HepG2 (cell line): ENCODE measurements at regions not wholly inside any gene's neighbourhood (a gene's known extent, or its start where the extent isn't known, plus 50 kb on each side); places are given as distances from the start of the nearest gene placed in this dataset.

ENCODE experiments used
- ATAC-seq: fragments of 200-7000 bp; cut with Tn5 transposase; 3 replicates; pipeline ENCODE4 v1.9.1; 2020; ENCODE audit warnings: mild to moderate bottlenecking, moderate library complexity
- BruUV-seq: library from RNA; stranded (reverse); fragments of 400-500 nt; replicated peaks from 2 replicates; lab custom pipeline; 2021; lab: Mats Ljungman, UMichigan
- CTCF ChIA-PET: fragments of 300-600 bp; formaldehyde crosslinking; extraction: SDS; loops from one replicate; lab custom pipeline; 2021; ENCODE audit warnings: low total read pairs, inconsistent platforms, low intra/inter-chr PET ratio; lab: Yijun Ruan, JAX
- POLR2A ChIA-PET: fragments of 350-600 bp; sonication (Branson Sonifier 250); formaldehyde crosslinking; loops from one replicate; lab custom pipeline; 2020; ENCODE audit warnings: antibody characterized with exemption, inconsistent platforms; lab: Yijun Ruan, JAX
- DNase-seq: peaks from one replicate; pipeline ENCODE4 v3.0.0-alpha.2; 2015; ENCODE audit warnings: low spot score
- FAIRE-seq: peaks from 3 replicates; lab custom pipeline; 2011; peaks lifted over from hg19 to GRCh38; lab: Jason Lieb, UNC
- H2AFZ ChIP-seq: one replicate; pipeline ENCODE4 v1.6.1; 2011; ENCODE audit warnings: low read length, inconsistent platforms
- H3K27ac ChIP-seq: fragments of 300-600 bp; 3 replicates; pipeline ENCODE4 v1.8.0; 2011; ENCODE audit warnings: mixed run types, mild to moderate bottlenecking, mixed read lengths, low read length, inconsistent platforms; ENCODE audit not compliant: insufficient read depth; ENCODE audit errors: extremely low read length
- H3K27me3 ChIP-seq, 2 experiments: fragments of 200-600 bp in 1 of 2; 2 replicates in 1 of 2; 3 replicates in 1 of 2; pipeline versions ENCODE4 v1.6.0 to v1.8.0; 2011; ENCODE audit warnings: low read length in 2 of 2, mild to moderate bottlenecking in 2 of 2, moderate library complexity in 2 of 2, inconsistent platforms in 1 of 2; ENCODE audit not compliant: insufficient read depth in 2 of 2, control insufficient read depth in 1 of 2
- H3K36me3 ChIP-seq, 2 experiments: fragments of 200-600 bp in 1 of 2; replicated peaks in 1 of 2; 2 replicates in 1 of 2; 3 replicates in 1 of 2; pipeline versions ENCODE4 v1.5.1 to v1.8.0; 2011; ENCODE audit warnings: low read length in 2 of 2, inconsistent platforms in 1 of 2; ENCODE audit not compliant: insufficient read depth in 2 of 2, control insufficient read depth in 1 of 2
- H3K4me1 ChIP-seq: 2 replicates; pipeline ENCODE4 v1.5.1; 2012; ENCODE audit warnings: low read length, inconsistent platforms; ENCODE audit not compliant: insufficient read depth
- H3K4me2 ChIP-seq: 2 replicates; pipeline ENCODE4 v1.6.0; 2011; ENCODE audit warnings: low read depth, low read length, inconsistent platforms
- H3K4me3 ChIP-seq, 3 experiments: fragments of 200-600 bp in 1 of 3; sonication (generic), shearing (Covaris generic) in 1 of 3; replicated peaks in 1 of 3; 2 replicates each; pipeline ENCODE4 v1.5.1; 2011 to 2016; ENCODE audit warnings: low read length in 3 of 3, inconsistent platforms in 2 of 3, low read depth in 2 of 3, mild to moderate bottlenecking in 2 of 3, control low read depth in 1 of 3, mixed read lengths in 1 of 3; ENCODE audit not compliant: insufficient read depth in 1 of 3
- H3K79me2 ChIP-seq: one replicate; pipeline ENCODE4 v1.6.1; 2011; ENCODE audit warnings: low read length, inconsistent platforms; ENCODE audit not compliant: insufficient read depth
- H3K9ac ChIP-seq: 2 replicates; pipeline ENCODE4 v1.6.0; 2011; ENCODE audit warnings: mild to moderate bottlenecking, low read depth, low read length, inconsistent platforms; ENCODE audit not compliant: insufficient read depth
- H3K9me3 ChIP-seq: 2 replicates; pipeline ENCODE4 v1.5.1; 2012; ENCODE audit warnings: mild to moderate bottlenecking, low read length
- H4K20me1 ChIP-seq: 2 replicates; pipeline ENCODE4 v1.6.0; 2011; ENCODE audit warnings: inconsistent platforms, mild to moderate bottlenecking, low read length, moderate library complexity; ENCODE audit not compliant: insufficient read depth
- ARID2 ChIP-seq: sonication (generic); formaldehyde crosslinking; IDR thresholded peaks from 2 replicates; pipeline ENCODE4 v1.8.1; 2022; ENCODE audit warnings: mild to moderate bottlenecking, missing genetic modification reagents, borderline replicate concordance
- CBFB ChIP-seq: sonication (generic); formaldehyde crosslinking; IDR thresholded peaks from 2 replicates; pipeline ENCODE4 v1.4.0; 2020; ENCODE audit warnings: missing genetic modification reagents
- CEBPZ ChIP-seq: IDR thresholded peaks from 2 replicates; pipeline ENCODE4 v1.6.1; 2012; ENCODE audit warnings: low read length, improper control_type of control experiment
- CREB3 ChIP-seq: sonication (generic); formaldehyde crosslinking; IDR thresholded peaks from 2 replicates; pipeline ENCODE4 v1.5.0; 2020; ENCODE audit warnings: missing genetic modification reagents
- GABPB1 ChIP-seq: IDR thresholded peaks from 2 replicates; pipeline ENCODE4 v1.6.1; 2016; ENCODE audit warnings: mild to moderate bottlenecking, missing genetic modification reagents, moderate library complexity, missing compliant biosample characterization
- GLMP ChIP-seq: sonication (generic); formaldehyde crosslinking; IDR thresholded peaks from 2 replicates; pipeline ENCODE4 v1.9.0; 2021; ENCODE audit warnings: missing genetic modification reagents, mild to moderate bottlenecking, borderline replicate concordance
- HNF4G ChIP-seq, 2 experiments: sonication (generic) in 1 of 2; formaldehyde crosslinking in 1 of 2; IDR thresholded peaks; 2 replicates each; pipeline versions ENCODE4 v1.4.0 to v1.6.1; 2011 to 2020; ENCODE audit warnings: borderline replicate concordance in 2 of 2, low read depth in 2 of 2, mild to moderate bottlenecking in 2 of 2, low read length in 1 of 2, missing genetic modification reagents in 1 of 2, moderate library complexity in 1 of 2
- KMT2A ChIP-seq: sonication (generic); formaldehyde crosslinking; IDR thresholded peaks from 2 replicates; pipeline ENCODE4 v1.4.0; 2020; ENCODE audit warnings: missing genetic modification reagents
- MIXL1 ChIP-seq: IDR thresholded peaks from 2 replicates; pipeline ENCODE4 v1.6.1; 2016
- NFKB2 ChIP-seq: sonication (generic); formaldehyde crosslinking; IDR thresholded peaks from 2 replicates; pipeline ENCODE4 v1.4.0; 2020; ENCODE audit warnings: missing genetic modification reagents, borderline replicate concordance
- SAP130 ChIP-seq: IDR thresholded peaks from 2 replicates; pipeline ENCODE4 v1.6.1; 2016; ENCODE audit warnings: low read depth
- ZBTB39 ChIP-seq: sonication (generic); formaldehyde crosslinking; IDR thresholded peaks from 2 replicates; pipeline ENCODE4 v1.5.0; 2020; ENCODE audit warnings: missing genetic modification reagents
- WGBS: methylation state at CpG from one replicate; pipeline ENCODE4 v1.1.6; 2017; ENCODE audit warnings: low lambda C conversion rate; 5-methylcytosine and 5-hydroxymethylcytosine counted together
- in situ Hi-C: cut with HindIII; loops from 2 replicates; pipeline ENCODE4 v1.10.0; 2017; ENCODE audit warnings: low pct_unique_long_range_greater_than_20kb; ENCODE audit not compliant: extremely low pct_ligation_motif_present
- intact Hi-C: fragments of 100-400 bp; cut with micrococcal nuclease; formaldehyde crosslinking; loops from one replicate; pipeline ENCODE4 v1.10.0; 2022; ENCODE audit not compliant: unreplicated experiment
- TF ChIP-seq, protein P1 (sequence below): sonication (generic); formaldehyde crosslinking; IDR thresholded peaks from 2 replicates; pipeline ENCODE4 v1.8.0; 2022; ENCODE audit warnings: mild to moderate bottlenecking, missing genetic modification reagents
- TF ChIP-seq, protein P2 (sequence below): sonication (generic); formaldehyde crosslinking; IDR thresholded peaks from 2 replicates; pipeline ENCODE4 v1.4.0; 2020; ENCODE audit warnings: mild to moderate bottlenecking, low read depth, missing genetic modification reagents

DNA sequence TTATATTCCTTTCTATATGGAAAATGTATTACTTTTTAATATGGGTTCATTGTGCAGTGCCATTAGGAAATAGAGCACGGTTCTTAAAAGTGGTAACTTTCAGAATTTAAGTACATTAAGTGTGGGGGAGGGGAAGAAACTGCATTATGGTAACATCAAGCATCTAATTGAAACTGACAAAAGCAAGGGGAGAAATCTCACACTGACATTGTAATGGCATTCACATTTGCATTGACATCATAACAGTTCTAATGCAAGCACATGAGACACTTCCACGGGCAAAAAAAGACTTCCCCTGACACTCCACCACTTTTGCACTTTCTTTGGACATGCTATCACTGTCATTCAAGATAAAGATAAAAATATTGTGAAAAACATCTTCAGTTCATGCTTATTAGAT lies 431.3 kb upstream of the SMIM21 start:
- no peak for ATAC-seq
- H3K4me2 ChIP-seq = no peak overlapping the region
- no peak overlapping the region for H3K4me3 ChIP-seq
- in situ Hi-C loops (no loop called here), intact Hi-C loops (no loop called here)
- H3K27me3 ChIP-seq = peaks cover 1 to 3% of the 10 kb centered on the region in 2 experiments; a peak in 2 of 5 replicates
- no peaks in the 10 kb centered on the region for H4K20me1 ChIP-seq
- ChIA-PET CTCF (no interaction called here), POLR2A (no interaction called here)
- no peak for FAIRE-seq
- H3K79me2 ChIP-seq = no peaks in the 10 kb centered on the region
- 0% methylated on average over 2 of the region's 2 CpGs for WGBS
- no peaks in the 10 kb centered on the region for H3K4me1 ChIP-seq
- H2AFZ ChIP-seq = no peak overlapping the region
- no peaks in the 10 kb centered on the region for H3K36me3 ChIP-seq
- H3K9me3 ChIP-seq = no peaks in the 10 kb centered on the region
- no peak overlapping the region for H3K9ac ChIP-seq
- H3K27ac ChIP-seq = no peak overlapping the region
- DNase-seq = no peak
- no TSS peak for BruUV-seq
- no peak for TF ChIP-seq SAP130 (CRISPR knock-in tag)
- TF ChIP-seq HNF4G (IDR thresholded peaks at IDR 0.05; ENCODE audit: borderline replicate concordance, low read depth, low read length) = no peak
- TF ChIP-seq HNF4G (CRISPR knock-in tag; IDR thresholded peaks at IDR 0.05; ENCODE audit: borderline replicate concordance, low read depth) = no peak
- TF ChIP-seq ARID2 (CRISPR knock-in tag) = no peak
- no peak for TF ChIP-seq CBFB
- TF ChIP-seq, protein P1, sequence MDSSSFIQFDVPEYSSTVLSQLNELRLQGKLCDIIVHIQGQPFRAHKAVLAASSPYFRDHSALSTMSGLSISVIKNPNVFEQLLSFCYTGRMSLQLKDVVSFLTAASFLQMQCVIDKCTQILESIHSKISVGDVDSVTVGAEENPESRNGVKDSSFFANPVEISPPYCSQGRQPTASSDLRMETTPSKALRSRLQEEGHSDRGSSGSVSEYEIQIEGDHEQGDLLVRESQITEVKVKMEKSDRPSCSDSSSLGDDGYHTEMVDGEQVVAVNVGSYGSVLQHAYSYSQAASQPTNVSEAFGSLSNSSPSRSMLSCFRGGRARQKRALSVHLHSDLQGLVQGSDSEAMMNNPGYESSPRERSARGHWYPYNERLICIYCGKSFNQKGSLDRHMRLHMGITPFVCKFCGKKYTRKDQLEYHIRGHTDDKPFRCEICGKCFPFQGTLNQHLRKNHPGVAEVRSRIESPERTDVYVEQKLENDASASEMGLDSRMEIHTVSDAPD (CRISPR knock-in tag) = no peak
- TF ChIP-seq GLMP = no peak
- TF ChIP-seq, protein P2, sequence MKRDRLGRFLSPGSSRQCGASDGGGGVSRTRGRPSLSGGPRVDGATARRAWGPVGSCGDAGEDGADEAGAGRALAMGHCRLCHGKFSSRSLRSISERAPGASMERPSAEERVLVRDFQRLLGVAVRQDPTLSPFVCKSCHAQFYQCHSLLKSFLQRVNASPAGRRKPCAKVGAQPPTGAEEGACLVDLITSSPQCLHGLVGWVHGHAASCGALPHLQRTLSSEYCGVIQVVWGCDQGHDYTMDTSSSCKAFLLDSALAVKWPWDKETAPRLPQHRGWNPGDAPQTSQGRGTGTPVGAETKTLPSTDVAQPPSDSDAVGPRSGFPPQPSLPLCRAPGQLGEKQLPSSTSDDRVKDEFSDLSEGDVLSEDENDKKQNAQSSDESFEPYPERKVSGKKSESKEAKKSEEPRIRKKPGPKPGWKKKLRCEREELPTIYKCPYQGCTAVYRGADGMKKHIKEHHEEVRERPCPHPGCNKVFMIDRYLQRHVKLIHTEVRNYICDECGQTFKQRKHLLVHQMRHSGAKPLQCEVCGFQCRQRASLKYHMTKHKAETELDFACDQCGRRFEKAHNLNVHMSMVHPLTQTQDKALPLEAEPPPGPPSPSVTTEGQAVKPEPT (CRISPR knock-in tag) = no peak
- no peak for TF ChIP-seq KMT2A
- TF ChIP-seq MIXL1 (CRISPR knock-in tag) = no peak
- no peak for TF ChIP-seq CEBPZ
- TF ChIP-seq NFKB2 = no peak
- TF ChIP-seq GABPB1 (CRISPR knock-in tag) = no peak
- TF ChIP-seq ZBTB39 (CRISPR knock-in tag) = no peak
- no peak for TF ChIP-seq CREB3 (CRISPR knock-in tag)
